Type B pancreatic cell (in vitro differentiated cells): ENCODE measurements at regions not wholly inside any gene's neighbourhood (a gene's known extent, or its start where the extent isn't known, plus 50 kb on each side); places are given as distances from the start of the nearest gene placed in this dataset.
A peak's percentile ranks its signal among the peaks of the same experiment; 100 is the strongest.
"Not testable (repeated sequence)": the region's sequence is repeated elsewhere in the genome, so short reads cannot be mapped to it uniquely, and the experiment has no call there.

Source experiments
- DNase-seq: peaks from one replicate; pipeline ENCODE4 v3.0.0; 2021; ENCODE audit warnings: mixed read lengths; ENCODE audit not compliant: unreplicated experiment; ENCODE audit errors: extremely low spot score
- H3K27ac Mint-ChIP-seq: 2 replicates; pipeline ENCODE4 v1.8.0; 2021; ENCODE audit warnings: mild to moderate bottlenecking, mixed read lengths
- H3K27me3 Mint-ChIP-seq: 2 replicates; pipeline ENCODE4 v1.8.0; 2021; ENCODE audit warnings: mixed read lengths
- H3K36me3 Mint-ChIP-seq: 2 replicates; pipeline ENCODE4 v1.8.0; 2021; ENCODE audit warnings: mixed read lengths
- H3K4me1 Mint-ChIP-seq: one replicate; pipeline ENCODE4 v1.8.0; 2021; ENCODE audit warnings: mixed read lengths; ENCODE audit not compliant: unreplicated experiment
- H3K4me3 Mint-ChIP-seq: 2 replicates; pipeline ENCODE4 v1.8.0; 2021; ENCODE audit warnings: mild to moderate bottlenecking, mixed read lengths
- H3K9me3 Mint-ChIP-seq: 2 replicates; pipeline ENCODE4 v1.8.0; 2021; ENCODE audit warnings: mixed read lengths
- TF ChIP-seq, protein P1 (sequence below): fragments of 200-600 bp; sonication (generic); conservative IDR thresholded peaks from 2 replicates; pipeline ENCODE4 v1.5.0; 2021; ENCODE audit warnings: antibody characterized with exemption, mild to moderate bottlenecking

GRCh38 chr7:20539201-20539600 lies 76.3 kb upstream of the ABCB5 start:
- H3K4me1 Mint-ChIP-seq: no peaks in the 10 kb centered on the region
- H3K9me3 Mint-ChIP-seq: no peaks in the 10 kb centered on the region
- TF ChIP-seq, protein P1, sequence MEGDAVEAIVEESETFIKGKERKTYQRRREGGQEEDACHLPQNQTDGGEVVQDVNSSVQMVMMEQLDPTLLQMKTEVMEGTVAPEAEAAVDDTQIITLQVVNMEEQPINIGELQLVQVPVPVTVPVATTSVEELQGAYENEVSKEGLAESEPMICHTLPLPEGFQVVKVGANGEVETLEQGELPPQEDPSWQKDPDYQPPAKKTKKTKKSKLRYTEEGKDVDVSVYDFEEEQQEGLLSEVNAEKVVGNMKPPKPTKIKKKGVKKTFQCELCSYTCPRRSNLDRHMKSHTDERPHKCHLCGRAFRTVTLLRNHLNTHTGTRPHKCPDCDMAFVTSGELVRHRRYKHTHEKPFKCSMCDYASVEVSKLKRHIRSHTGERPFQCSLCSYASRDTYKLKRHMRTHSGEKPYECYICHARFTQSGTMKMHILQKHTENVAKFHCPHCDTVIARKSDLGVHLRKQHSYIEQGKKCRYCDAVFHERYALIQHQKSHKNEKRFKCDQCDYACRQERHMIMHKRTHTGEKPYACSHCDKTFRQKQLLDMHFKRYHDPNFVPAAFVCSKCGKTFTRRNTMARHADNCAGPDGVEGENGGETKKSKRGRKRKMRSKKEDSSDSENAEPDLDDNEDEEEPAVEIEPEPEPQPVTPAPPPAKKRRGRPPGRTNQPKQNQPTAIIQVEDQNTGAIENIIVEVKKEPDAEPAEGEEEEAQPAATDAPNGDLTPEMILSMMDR: peak; percentile 40
- no peaks in the 10 kb centered on the region for H3K27me3 Mint-ChIP-seq
- no peak for DNase-seq
- no peak overlapping the region for H3K27ac Mint-ChIP-seq
- H3K4me3 Mint-ChIP-seq: no peak overlapping the region
- H3K36me3 Mint-ChIP-seq: no peaks in the 10 kb centered on the region

DNA sequence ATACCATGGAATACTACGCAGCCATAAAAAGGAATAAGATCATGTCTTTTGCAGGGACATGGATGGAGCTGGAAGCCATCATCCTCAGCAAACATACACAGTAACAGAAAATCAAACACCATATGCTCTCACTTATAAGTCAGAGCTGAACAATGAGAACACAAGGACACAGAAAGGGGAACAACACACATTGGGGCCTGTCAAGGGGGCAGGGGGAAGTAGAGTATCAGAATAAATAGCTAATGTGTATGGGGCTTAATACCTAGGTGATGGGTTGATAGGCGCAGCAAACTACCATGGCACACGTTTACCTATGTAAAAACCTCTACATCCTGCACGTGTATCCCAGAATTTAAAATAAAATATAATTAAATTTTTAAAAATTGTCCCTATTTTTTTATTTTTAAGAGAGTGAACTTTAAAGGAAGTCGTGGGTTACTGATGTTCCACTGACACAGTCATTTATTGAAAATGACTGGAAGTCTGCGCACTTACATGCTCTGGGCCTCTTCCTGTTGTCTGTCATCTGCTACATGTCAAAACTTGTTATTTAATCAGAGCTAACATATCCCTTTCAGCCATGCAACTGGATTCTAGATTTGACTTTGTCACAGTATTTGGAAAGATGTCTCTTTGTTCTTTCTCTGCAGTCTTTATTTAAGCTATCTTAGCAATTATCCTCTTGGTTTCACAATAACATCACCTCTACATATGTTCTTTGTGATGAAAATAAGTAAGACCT lies 73.7 kb upstream of the ABCB5 start:
- TF ChIP-seq, protein P1: no peak
- Mint-ChIP-seq H3K4me3 (no peak overlapping the region), H3K4me1 (no peaks in the 10 kb centered on the region), H3K9me3 (no peaks in the 10 kb centered on the region), H3K27ac (no peak overlapping the region), H3K27me3 (no peaks in the 10 kb centered on the region), H3K36me3 (no peaks in the 10 kb centered on the region)
- no peak for DNase-seq

DNA sequence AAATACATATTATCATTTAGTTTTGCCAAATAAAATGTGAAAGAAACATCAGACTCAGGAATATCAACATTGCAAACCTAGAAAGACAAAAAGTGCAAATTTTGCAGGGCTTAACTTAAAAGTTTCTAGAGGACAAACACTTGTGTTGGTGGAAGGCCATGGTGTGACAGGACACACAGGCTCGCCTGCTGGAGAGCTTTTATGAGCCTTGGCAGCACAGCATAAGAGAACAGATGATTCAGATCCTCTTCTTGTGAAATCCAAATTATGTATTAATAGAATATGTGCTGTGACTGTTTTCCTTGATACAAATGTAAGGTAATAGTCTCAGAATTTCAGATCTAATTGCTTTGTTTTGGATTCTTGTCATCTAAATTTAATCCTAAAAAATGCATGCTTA lies 72.9 kb upstream of the ABCB5 start:
- no peaks in the 10 kb centered on the region for H3K9me3 Mint-ChIP-seq
- no peak overlapping the region for H3K4me3 Mint-ChIP-seq
- TF ChIP-seq, protein P1: no peak
- no peaks in the 10 kb centered on the region for H3K27me3 Mint-ChIP-seq
- DNase-seq: no peak
- no peaks in the 10 kb centered on the region for H3K4me1 Mint-ChIP-seq
- no peak overlapping the region for H3K27ac Mint-ChIP-seq
- H3K36me3 Mint-ChIP-seq: no peaks in the 10 kb centered on the region

DNA sequence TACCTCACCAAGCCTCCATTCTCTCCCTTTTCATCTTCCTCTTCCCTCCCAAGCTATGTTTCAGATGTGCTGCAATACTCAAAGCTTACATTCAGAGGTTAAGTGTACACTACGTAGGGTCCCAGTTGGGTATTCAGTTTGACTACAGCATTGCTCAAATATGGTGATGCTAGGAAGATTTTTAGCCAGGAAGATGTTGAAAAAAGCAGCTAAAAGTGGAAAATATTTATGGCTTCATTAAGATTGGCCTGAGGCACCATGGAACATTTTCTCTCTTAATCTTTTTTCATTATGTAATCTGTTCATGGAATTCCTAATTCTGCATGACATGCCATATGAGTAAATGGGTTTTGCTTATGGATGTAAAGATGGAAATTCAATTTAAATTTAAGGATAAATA lies 72.0 kb upstream of the ABCB5 start:
- Mint-ChIP-seq H3K4me1 (no peaks in the 10 kb centered on the region), H3K36me3 (no peaks in the 10 kb centered on the region), H3K27ac (no peak overlapping the region), H3K9me3 (no peaks in the 10 kb centered on the region), H3K27me3 (no peaks in the 10 kb centered on the region), H3K4me3 (no peak overlapping the region)
- DNase-seq: no peak
- TF ChIP-seq, protein P1: no peak

DNA sequence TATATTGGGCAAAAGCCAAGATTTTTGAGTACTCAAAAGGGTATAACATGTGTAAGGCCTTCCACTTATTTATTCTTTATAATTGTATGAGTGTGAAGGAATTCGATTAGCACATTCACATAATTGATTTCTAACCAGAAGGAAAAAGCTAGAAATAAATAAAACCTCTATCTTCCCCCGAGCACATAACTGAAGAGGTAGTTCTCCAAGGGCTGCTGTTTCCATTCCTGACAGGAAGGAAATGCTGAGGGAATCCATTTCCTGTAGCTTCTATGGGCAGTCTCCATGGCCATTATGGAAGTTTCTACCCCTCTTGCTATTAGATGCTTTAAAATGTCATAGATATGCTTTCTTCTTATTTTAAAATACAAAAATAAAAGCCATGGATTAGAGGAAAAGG lies 70.5 kb upstream of the ABCB5 start:
- TF ChIP-seq, protein P1: no peak
- Mint-ChIP-seq H3K4me3 (no peak overlapping the region), H3K9me3 (no peaks in the 10 kb centered on the region), H3K4me1 (no peaks in the 10 kb centered on the region), H3K36me3 (no peaks in the 10 kb centered on the region), H3K27ac (no peak overlapping the region), H3K27me3 (no peaks in the 10 kb centered on the region)
- DNase-seq: no peak

DNA sequence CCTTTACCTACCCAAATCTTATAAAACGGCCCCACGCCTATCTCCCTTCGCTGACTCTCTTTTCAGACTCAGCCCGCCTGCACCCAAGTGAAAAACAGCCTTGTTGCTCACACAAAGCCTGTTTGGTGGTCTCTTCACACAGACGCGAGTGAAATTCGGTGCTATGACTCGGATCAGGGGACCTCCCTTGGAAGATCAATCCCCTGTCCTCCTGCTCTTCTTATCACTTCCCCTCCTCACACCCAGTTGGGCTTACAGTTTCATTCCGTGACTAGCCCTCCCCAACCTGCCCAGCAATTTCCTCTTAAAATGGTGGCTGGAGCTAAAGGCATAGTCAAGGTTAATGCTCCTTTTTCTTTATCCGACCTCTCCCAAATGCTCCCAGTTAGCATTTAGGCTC lies 68.5 kb upstream of the ABCB5 start:
- H3K4me1 Mint-ChIP-seq, H3K4me3 Mint-ChIP-seq, H3K27ac Mint-ChIP-seq, H3K27me3 Mint-ChIP-seq, H3K36me3 Mint-ChIP-seq, H3K9me3 Mint-ChIP-seq, DNase-seq: not testable (repeated sequence)
